ENCODE measurements at regions not wholly inside any gene's neighbourhood (a gene's known extent, or its start where the extent isn't known, plus 50 kb on each side); places are given as distances from the start of the nearest gene placed in this dataset.

DNA sequence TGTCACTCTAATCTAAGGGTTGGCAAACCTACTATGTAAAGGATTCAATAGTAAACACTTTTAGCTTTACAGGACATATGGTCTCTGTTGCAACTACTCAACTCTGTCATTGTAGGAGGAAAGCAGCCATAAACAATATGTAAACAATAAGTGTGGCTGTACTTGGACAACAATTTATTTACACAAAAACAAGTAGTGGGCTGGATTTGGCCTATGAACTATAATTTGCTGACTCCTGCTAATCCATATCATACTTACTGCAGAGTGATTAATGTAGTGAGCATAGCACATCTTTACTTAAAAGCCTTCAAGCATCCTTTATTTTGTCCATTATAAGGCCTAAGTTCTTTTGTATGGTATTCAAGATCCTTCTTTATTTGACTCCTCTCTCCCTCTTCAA is 441.9 kb downstream of the ZIC1 start:
- TF ChIP-seq, protein P1, sequence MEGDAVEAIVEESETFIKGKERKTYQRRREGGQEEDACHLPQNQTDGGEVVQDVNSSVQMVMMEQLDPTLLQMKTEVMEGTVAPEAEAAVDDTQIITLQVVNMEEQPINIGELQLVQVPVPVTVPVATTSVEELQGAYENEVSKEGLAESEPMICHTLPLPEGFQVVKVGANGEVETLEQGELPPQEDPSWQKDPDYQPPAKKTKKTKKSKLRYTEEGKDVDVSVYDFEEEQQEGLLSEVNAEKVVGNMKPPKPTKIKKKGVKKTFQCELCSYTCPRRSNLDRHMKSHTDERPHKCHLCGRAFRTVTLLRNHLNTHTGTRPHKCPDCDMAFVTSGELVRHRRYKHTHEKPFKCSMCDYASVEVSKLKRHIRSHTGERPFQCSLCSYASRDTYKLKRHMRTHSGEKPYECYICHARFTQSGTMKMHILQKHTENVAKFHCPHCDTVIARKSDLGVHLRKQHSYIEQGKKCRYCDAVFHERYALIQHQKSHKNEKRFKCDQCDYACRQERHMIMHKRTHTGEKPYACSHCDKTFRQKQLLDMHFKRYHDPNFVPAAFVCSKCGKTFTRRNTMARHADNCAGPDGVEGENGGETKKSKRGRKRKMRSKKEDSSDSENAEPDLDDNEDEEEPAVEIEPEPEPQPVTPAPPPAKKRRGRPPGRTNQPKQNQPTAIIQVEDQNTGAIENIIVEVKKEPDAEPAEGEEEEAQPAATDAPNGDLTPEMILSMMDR (IDR thresholded peaks at IDR 0.05), result no peak
- TF ChIP-seq POLR2A (IDR thresholded peaks at IDR 0.05), result no peak
